Gastroesophageal sphincter (tissue), 4 donors: ENCODE measurements at regions not wholly inside any gene's neighbourhood (a gene's known extent, or its start where the extent isn't known, plus 50 kb on each side); places are given as distances from the start of the nearest gene placed in this dataset.

ENCODE experiments used
- ATAC-seq: fragments of 150-250 bp; one replicate; pipeline ENCODE4 v1.9.1; 2016; ENCODE audit warnings: mild to moderate bottlenecking, moderate library complexity
- H3K27ac ChIP-seq, 4 donors: fragments of 200-600 bp; sonication (generic) in 3 of 4; 1 replicate in 3 of 4; 2 replicates in 1 of 4; pipeline ENCODE4 v1.5.1; 2016 to 2019
- H3K27me3 ChIP-seq: fragments of 200-600 bp; sonication (generic); one replicate; pipeline ENCODE4 v1.5.1; 2019
- H3K36me3 ChIP-seq, 2 donors: fragments of 200-600 bp; sonication (generic); one replicate each; pipeline ENCODE4 v1.5.1; 2019; ENCODE audit warnings: control low read depth in 1 of 2
- H3K4me1 ChIP-seq, 3 donors: fragments of 200-600 bp; sonication (generic); 1 replicate in 2 of 3; 2 replicates in 1 of 3; pipeline ENCODE4 v1.5.1; 2016 to 2019; ENCODE audit warnings: control low read depth in 2 of 3
- H3K4me3 ChIP-seq, 2 donors: fragments of 200-600 bp; sonication (generic); one replicate each; pipeline ENCODE4 v1.5.1; 2019; ENCODE audit warnings: mild to moderate bottlenecking in 1 of 2, moderate library complexity in 1 of 2
- H3K9me3 ChIP-seq, 3 donors: fragments of 200-600 bp; sonication (generic); one replicate each; pipeline ENCODE4 v1.5.1; 2017 to 2019; ENCODE audit warnings: control low read depth in 2 of 3
- CTCF ChIP-seq, 4 experiments: fragments of 200-600 bp in 2 of 4; fragments of 450-650 bp in 2 of 4; sonication (generic) in 1 of 4; IDR thresholded peaks; one replicate each; pipeline ENCODE4 v1.5.1; 2017 to 2019; ENCODE audit warnings: antibody characterized with exemption in 4 of 4, mild to moderate bottlenecking in 2 of 4, moderate library complexity in 2 of 4
- EP300 ChIP-seq: sonication (generic); formaldehyde crosslinking; IDR thresholded peaks from one replicate; pipeline ENCODE4 v1.6.1; 2017; ENCODE audit warnings: antibody characterized with exemption, mild to moderate bottlenecking
- POLR2A ChIP-seq, 2 donors: fragments of 450-650 bp; IDR thresholded peaks; one replicate each; pipeline ENCODE4 v1.6.1; 2017; ENCODE audit warnings: antibody characterized with exemption in 2 of 2, mild to moderate bottlenecking in 2 of 2, moderate library complexity in 1 of 2
- POLR2AphosphoS5 ChIP-seq: sonication (generic); formaldehyde crosslinking; IDR thresholded peaks from one replicate; pipeline ENCODE4 v1.6.1; 2017; ENCODE audit warnings: antibody characterized with exemption
- WGBS, 2 donors: methylation state at CpG; one replicate each; pipeline ENCODE4 v1.1.5; 2018; ENCODE audit warnings: low coverage in 1 of 2; 5-methylcytosine and 5-hydroxymethylcytosine counted together

GRCh38 chr2:23199115-23199918, 185.7 kb upstream of the KLHL29 start:
- no peaks in the 10 kb centered on the region for H3K4me1 ChIP-seq
- H3K27me3 ChIP-seq = no peaks in the 10 kb centered on the region
- 83 to 90% methylated on average over 2 to 3 of the region's 7 CpGs for WGBS, 2 donors
- no peak overlapping the region for H3K27ac ChIP-seq
- TF ChIP-seq POLR2A (IDR thresholded peaks at IDR 0.05) = no peak
- TF ChIP-seq CTCF (IDR thresholded peaks at IDR 0.05) = no peak
- no peak for TF ChIP-seq POLR2AphosphoS5
- no peak for TF ChIP-seq EP300
- H3K4me3 ChIP-seq = no peak overlapping the region
- no peak for ATAC-seq
- peaks cover 0 to 19% (median 0%) of the 10 kb centered on the region in 3 donors for H3K9me3 ChIP-seq
- H3K36me3 ChIP-seq = no peaks in the 10 kb centered on the region

- no peaks in the 10 kb centered on the region for H3K36me3 ChIP-seq
- H3K4me1 ChIP-seq = no peaks in the 10 kb centered on the region
- ATAC-seq = no peak
- H3K27me3 ChIP-seq = no peaks in the 10 kb centered on the region
- TF ChIP-seq CTCF (IDR thresholded peaks at IDR 0.05) = no peak
- TF ChIP-seq POLR2A (IDR thresholded peaks at IDR 0.05) = no peak
- TF ChIP-seq POLR2AphosphoS5 = no peak
- TF ChIP-seq EP300 = no peak
- peaks cover 0 to 19% (median 0%) of the 10 kb centered on the region in 3 donors for H3K9me3 ChIP-seq
- 91% methylated on average over 2 of the region's 2 CpGs for WGBS, 2 donors
- H3K4me3 ChIP-seq = no peak overlapping the region
- H3K27ac ChIP-seq = no peak overlapping the region
Observed at GRCh38 chr2:23200068-23200786, 184.8 kb upstream of the KLHL29 start.

- ATAC-seq = no peak
- 79 to 85% methylated on average over 4 to 5 of the region's 5 CpGs for WGBS, 2 donors
- H3K9me3 ChIP-seq = peaks cover 0 to 19% (median 0%) of the 10 kb centered on the region in 3 donors
- no peak overlapping the region for H3K4me3 ChIP-seq
- no peaks in the 10 kb centered on the region for H3K4me1 ChIP-seq
- no peaks in the 10 kb centered on the region for H3K36me3 ChIP-seq
- H3K27me3 ChIP-seq = no peaks in the 10 kb centered on the region
- TF ChIP-seq EP300 = no peak
- TF ChIP-seq POLR2AphosphoS5 = no peak
- no peak for TF ChIP-seq POLR2A (IDR thresholded peaks at IDR 0.05)
- TF ChIP-seq CTCF (IDR thresholded peaks at IDR 0.05) = no peak
- H3K27ac ChIP-seq = no peak overlapping the region
Observed at GRCh38 chr2:23200787-23201114, 184.2 kb upstream of the KLHL29 start.

GRCh38 chr2:23203383-23203782, 181.6 kb upstream of the KLHL29 start:
- TF ChIP-seq EP300 = no peak
- TF ChIP-seq CTCF (IDR thresholded peaks at IDR 0.05) = no peak
- no peak for TF ChIP-seq POLR2A (IDR thresholded peaks at IDR 0.05)
- TF ChIP-seq POLR2AphosphoS5 = no peak
- no peak overlapping the region for H3K27ac ChIP-seq
- no peak overlapping the region for H3K4me3 ChIP-seq
- H3K4me1 ChIP-seq = no peaks in the 10 kb centered on the region
- no peaks in the 10 kb centered on the region for H3K27me3 ChIP-seq
- ATAC-seq = no peak
- peaks cover 0 to 19% (median 0%) of the 10 kb centered on the region in 3 donors for H3K9me3 ChIP-seq
- no peaks in the 10 kb centered on the region for H3K36me3 ChIP-seq
